HepG2 (cell line): ENCODE measurements at regions not wholly inside any gene's neighbourhood (a gene's known extent, or its start where the extent isn't known, plus 50 kb on each side); places are given as distances from the start of the nearest gene placed in this dataset.

Experiments
- ATAC-seq: fragments of 200-7000 bp; cut with Tn5 transposase; 3 replicates; pipeline ENCODE4 v1.9.1; 2020; ENCODE audit warnings: mild to moderate bottlenecking, moderate library complexity
- BruUV-seq: library from RNA; stranded (reverse); fragments of 400-500 nt; replicated peaks from 2 replicates; lab custom pipeline; 2021; lab: Mats Ljungman, UMichigan
- CTCF ChIA-PET: fragments of 300-600 bp; formaldehyde crosslinking; extraction: SDS; loops from one replicate; lab custom pipeline; 2021; ENCODE audit warnings: low total read pairs, inconsistent platforms, low intra/inter-chr PET ratio; lab: Yijun Ruan, JAX
- POLR2A ChIA-PET: fragments of 350-600 bp; sonication (Branson Sonifier 250); formaldehyde crosslinking; loops from one replicate; lab custom pipeline; 2020; ENCODE audit warnings: antibody characterized with exemption, inconsistent platforms; lab: Yijun Ruan, JAX
- DNase-seq: peaks from one replicate; pipeline ENCODE4 v3.0.0-alpha.2; 2015; ENCODE audit warnings: low spot score
- FAIRE-seq: peaks from 3 replicates; lab custom pipeline; 2011; peaks lifted over from hg19 to GRCh38; lab: Jason Lieb, UNC
- H2AFZ ChIP-seq: one replicate; pipeline ENCODE4 v1.6.1; 2011; ENCODE audit warnings: low read length, inconsistent platforms
- H3K27ac ChIP-seq: fragments of 300-600 bp; 3 replicates; pipeline ENCODE4 v1.8.0; 2011; ENCODE audit warnings: mixed run types, mild to moderate bottlenecking, mixed read lengths, low read length, inconsistent platforms; ENCODE audit not compliant: insufficient read depth; ENCODE audit errors: extremely low read length
- H3K27me3 ChIP-seq, 2 experiments: fragments of 200-600 bp in 1 of 2; 2 replicates in 1 of 2; 3 replicates in 1 of 2; pipeline versions ENCODE4 v1.6.0 to v1.8.0; 2011; ENCODE audit warnings: low read length in 2 of 2, mild to moderate bottlenecking in 2 of 2, moderate library complexity in 2 of 2, inconsistent platforms in 1 of 2; ENCODE audit not compliant: insufficient read depth in 2 of 2, control insufficient read depth in 1 of 2
- H3K36me3 ChIP-seq, 2 experiments: fragments of 200-600 bp in 1 of 2; replicated peaks in 1 of 2; 2 replicates in 1 of 2; 3 replicates in 1 of 2; pipeline versions ENCODE4 v1.5.1 to v1.8.0; 2011; ENCODE audit warnings: low read length in 2 of 2, inconsistent platforms in 1 of 2; ENCODE audit not compliant: insufficient read depth in 2 of 2, control insufficient read depth in 1 of 2
- H3K4me1 ChIP-seq: 2 replicates; pipeline ENCODE4 v1.5.1; 2012; ENCODE audit warnings: low read length, inconsistent platforms; ENCODE audit not compliant: insufficient read depth
- H3K4me2 ChIP-seq: 2 replicates; pipeline ENCODE4 v1.6.0; 2011; ENCODE audit warnings: low read depth, low read length, inconsistent platforms
- H3K4me3 ChIP-seq, 3 experiments: fragments of 200-600 bp in 1 of 3; sonication (generic), shearing (Covaris generic) in 1 of 3; replicated peaks in 1 of 3; 2 replicates each; pipeline ENCODE4 v1.5.1; 2011 to 2016; ENCODE audit warnings: low read length in 3 of 3, inconsistent platforms in 2 of 3, low read depth in 2 of 3, mild to moderate bottlenecking in 2 of 3, control low read depth in 1 of 3, mixed read lengths in 1 of 3; ENCODE audit not compliant: insufficient read depth in 1 of 3
- H3K79me2 ChIP-seq: one replicate; pipeline ENCODE4 v1.6.1; 2011; ENCODE audit warnings: low read length, inconsistent platforms; ENCODE audit not compliant: insufficient read depth
- H3K9ac ChIP-seq: 2 replicates; pipeline ENCODE4 v1.6.0; 2011; ENCODE audit warnings: mild to moderate bottlenecking, low read depth, low read length, inconsistent platforms; ENCODE audit not compliant: insufficient read depth
- H3K9me3 ChIP-seq: 2 replicates; pipeline ENCODE4 v1.5.1; 2012; ENCODE audit warnings: mild to moderate bottlenecking, low read length
- H4K20me1 ChIP-seq: 2 replicates; pipeline ENCODE4 v1.6.0; 2011; ENCODE audit warnings: inconsistent platforms, mild to moderate bottlenecking, low read length, moderate library complexity; ENCODE audit not compliant: insufficient read depth
- ARID3A ChIP-seq: IDR thresholded peaks from 2 replicates; pipeline ENCODE4 v1.6.1; 2012; ENCODE audit warnings: low read depth, low read length, improper control_type of control experiment
- ARNTL ChIP-seq: sonication (generic); formaldehyde crosslinking; IDR thresholded peaks from 2 replicates; pipeline ENCODE4 v1.4.0; 2020; ENCODE audit warnings: mild to moderate bottlenecking, missing genetic modification reagents
- NCOA1 ChIP-seq: sonication (generic); formaldehyde crosslinking; IDR thresholded peaks from 2 replicates; pipeline ENCODE4 v1.9.0; 2021; ENCODE audit warnings: missing genetic modification reagents
- SRY ChIP-seq: sonication (generic); formaldehyde crosslinking; IDR thresholded peaks from 2 replicates; pipeline ENCODE4 v1.8.0; 2022; ENCODE audit warnings: mild to moderate bottlenecking, missing genetic modification reagents
- TBP ChIP-seq: sonication (generic); formaldehyde crosslinking; IDR thresholded peaks from 2 replicates; pipeline ENCODE4 v1.5.0; 2020; ENCODE audit warnings: missing genetic modification reagents
- ZNF333 ChIP-seq: sonication (generic); formaldehyde crosslinking; IDR thresholded peaks from 2 replicates; pipeline ENCODE4 v1.4.0; 2020; ENCODE audit warnings: mild to moderate bottlenecking, missing genetic modification reagents, borderline replicate concordance
- ZNF557 ChIP-seq: sonication (generic); formaldehyde crosslinking; IDR thresholded peaks from 2 replicates; pipeline ENCODE4 v1.4.0; 2020; ENCODE audit warnings: missing genetic modification reagents
- ZNF660 ChIP-seq: sonication (generic); formaldehyde crosslinking; IDR thresholded peaks from 2 replicates; pipeline ENCODE4 v1.5.1; 2020; ENCODE audit warnings: mild to moderate bottlenecking, low read depth, missing genetic modification reagents, borderline replicate concordance
- ZNF761 ChIP-seq: sonication (generic); formaldehyde crosslinking; conservative IDR thresholded peaks from 2 replicates; pipeline ENCODE4 v1.4.0; 2020; ENCODE audit warnings: mild to moderate bottlenecking, missing genetic modification reagents
- WGBS: methylation state at CpG from one replicate; pipeline ENCODE4 v1.1.6; 2017; ENCODE audit warnings: low lambda C conversion rate; 5-methylcytosine and 5-hydroxymethylcytosine counted together
- in situ Hi-C: cut with HindIII; loops from 2 replicates; pipeline ENCODE4 v1.10.0; 2017; ENCODE audit warnings: low pct_unique_long_range_greater_than_20kb; ENCODE audit not compliant: extremely low pct_ligation_motif_present
- intact Hi-C: fragments of 100-400 bp; cut with micrococcal nuclease; formaldehyde crosslinking; loops from one replicate; pipeline ENCODE4 v1.10.0; 2022; ENCODE audit not compliant: unreplicated experiment
- TF ChIP-seq, protein P1 (sequence below): sonication (generic); formaldehyde crosslinking; IDR thresholded peaks from 2 replicates; pipeline ENCODE4 v1.5.1; 2020; ENCODE audit warnings: mild to moderate bottlenecking, missing genetic modification reagents, borderline replicate concordance

DNA sequence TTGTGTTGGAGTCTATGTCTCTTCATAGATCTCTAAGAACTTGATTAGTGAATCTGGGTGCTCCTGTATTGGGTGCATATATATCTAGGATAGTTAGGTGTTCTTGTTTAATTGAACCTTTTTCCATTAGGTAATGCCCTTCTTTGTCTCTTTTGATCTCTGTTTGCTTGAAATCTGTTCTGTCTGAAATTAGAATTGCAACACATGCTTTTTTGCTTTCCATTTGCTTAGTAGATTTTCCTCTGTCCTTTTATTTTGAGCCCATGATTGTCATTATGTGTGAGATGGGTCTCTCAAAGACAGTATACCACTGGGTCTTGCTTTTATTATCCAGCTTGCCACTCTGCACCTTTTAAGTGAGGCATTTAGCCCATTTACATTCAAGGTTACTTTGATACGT, 79.1 kb upstream of the APOOL start:
- Histone ChIP-seq H3K4me3 (no peak overlapping the region), H3K9me3 (no peaks in the 10 kb centered on the region), H3K4me2 (no peak overlapping the region), H3K9ac (no peak overlapping the region), H3K79me2 (no peaks in the 10 kb centered on the region), H2AFZ (no peak overlapping the region), H3K27ac (no peak overlapping the region), H3K36me3 (no peaks in the 10 kb centered on the region), H4K20me1 (no peaks in the 10 kb centered on the region), H3K4me1 (no peaks in the 10 kb centered on the region), H3K27me3 (no peaks in the 10 kb centered on the region)
- 0% methylated on average over 1 of the region's 1 CpG for WGBS
- BruUV-seq, result no TSS peak
- intact Hi-C loops, result no loop called here
- ATAC-seq (no peak), DNase-seq (no peak), FAIRE-seq (no peak)
- in situ Hi-C loops, result loop anchor here (25.0 kb wide), 1 partner anchor 187 kb away; no protein-coding TSS in a partner anchor
- CTCF ChIA-PET, result no interaction called here
- TF ChIP-seq ZNF660 (CRISPR knock-in tag), result no peak
- no peak for TF ChIP-seq ZNF333 (CRISPR knock-in tag)
- no peak for TF ChIP-seq ARID3A
- TF ChIP-seq, protein P1, sequence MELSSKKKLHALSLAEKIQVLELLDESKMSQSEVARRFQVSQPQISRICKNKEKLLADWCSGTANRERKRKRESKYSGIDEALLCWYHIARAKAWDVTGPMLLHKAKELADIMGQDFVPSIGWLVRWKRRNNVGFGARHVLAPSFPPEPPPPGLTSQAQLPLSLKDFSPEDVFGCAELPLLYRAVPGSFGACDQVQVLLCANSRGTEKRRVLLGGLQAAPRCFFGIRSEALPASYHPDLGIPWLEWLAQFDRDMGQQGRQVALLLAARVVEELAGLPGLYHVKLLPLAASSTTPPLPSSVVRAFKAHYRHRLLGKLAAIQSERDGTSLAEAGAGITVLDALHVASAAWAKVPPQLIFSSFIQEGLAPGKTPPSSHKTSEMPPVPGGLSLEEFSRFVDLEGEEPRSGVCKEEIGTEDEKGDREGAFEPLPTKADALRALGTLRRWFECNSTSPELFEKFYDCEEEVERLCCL (CRISPR knock-in tag), result no peak
- TF ChIP-seq ZNF557, result no peak
- no peak for TF ChIP-seq TBP (CRISPR knock-in tag)
- no peak for TF ChIP-seq ZNF761 (CRISPR knock-in tag)
- TF ChIP-seq ARNTL, result no peak
- TF ChIP-seq NCOA1, result no peak
- no peak for TF ChIP-seq SRY (CRISPR knock-in tag)
- POLR2A ChIA-PET, result no interaction called here
